Fibroblast of skin of scalp (primary cell): ENCODE measurements at regions not wholly inside any gene's neighbourhood (a gene's known extent, or its start where the extent isn't known, plus 50 kb on each side); places are given as distances from the start of the nearest gene placed in this dataset.
"Not testable (repeated sequence)": the region's sequence is repeated elsewhere in the genome, so short reads cannot be mapped to it uniquely, and the experiment has no call there.

Experiments used
- DNase-seq: peaks from one replicate; pipeline ENCODE4 v3.0.0-alpha.2; 2013

DNA sequence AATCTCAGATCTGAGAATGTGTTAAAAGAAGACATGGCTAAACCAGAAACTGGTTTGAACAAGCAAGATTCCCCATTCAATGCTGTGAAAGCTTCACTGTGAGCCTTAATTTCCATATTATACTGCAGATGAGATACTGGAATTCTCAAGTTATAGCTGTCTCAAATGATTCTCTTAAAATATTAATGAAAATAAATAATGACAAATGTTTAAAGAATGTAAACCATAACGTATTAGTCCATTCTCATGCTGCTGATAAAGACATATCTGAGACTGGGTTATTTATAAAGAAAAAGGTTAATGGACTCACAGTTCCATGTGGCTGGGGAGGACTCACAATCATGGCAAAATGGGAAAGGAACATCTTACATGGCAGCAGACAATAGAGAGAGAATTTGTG lies 667.8 kb downstream of the SLITRK1 start:
- DNase-seq: peak; percentile 17

DNA sequence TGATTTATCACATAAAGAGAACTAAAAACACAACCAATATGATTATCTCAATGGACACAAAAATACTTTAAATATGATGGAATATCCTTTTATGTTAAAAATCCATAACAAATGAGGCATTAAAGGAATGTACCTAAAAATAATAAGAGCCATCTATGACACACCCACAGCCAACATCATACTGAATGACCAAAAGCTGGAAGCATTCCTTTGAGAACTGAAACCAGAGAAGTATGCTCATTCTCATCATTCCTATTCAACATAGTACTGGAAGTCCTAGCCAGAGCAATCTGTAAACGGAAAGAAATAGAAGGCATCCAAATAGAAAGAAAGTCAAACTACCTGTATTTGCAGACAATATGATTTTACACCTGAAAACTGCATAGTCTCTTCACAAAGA lies 671.0 kb downstream of the SLITRK1 start:
- DNase-seq: peak; percentile 86

DNA sequence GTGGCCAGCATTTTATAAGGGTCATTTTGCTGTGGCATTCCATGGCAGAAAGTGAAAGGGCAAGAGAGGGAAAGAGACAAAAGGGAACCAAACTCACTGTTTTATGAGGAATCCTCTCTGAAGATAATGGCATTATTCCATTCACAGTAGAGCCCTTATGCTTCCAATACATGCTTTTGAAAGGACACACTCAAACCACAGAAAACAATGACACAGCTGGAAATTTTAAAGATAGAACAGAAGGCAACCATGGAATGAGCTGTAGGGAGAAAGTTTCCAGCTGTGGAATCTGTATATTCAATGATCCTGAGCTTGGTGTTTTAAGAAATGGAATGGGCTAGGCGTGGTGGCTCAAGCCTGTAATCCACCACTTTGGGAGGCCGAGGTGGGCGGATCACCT lies 677.4 kb downstream of the SLITRK1 start:
- peak; percentile 12 for DNase-seq

DNA sequence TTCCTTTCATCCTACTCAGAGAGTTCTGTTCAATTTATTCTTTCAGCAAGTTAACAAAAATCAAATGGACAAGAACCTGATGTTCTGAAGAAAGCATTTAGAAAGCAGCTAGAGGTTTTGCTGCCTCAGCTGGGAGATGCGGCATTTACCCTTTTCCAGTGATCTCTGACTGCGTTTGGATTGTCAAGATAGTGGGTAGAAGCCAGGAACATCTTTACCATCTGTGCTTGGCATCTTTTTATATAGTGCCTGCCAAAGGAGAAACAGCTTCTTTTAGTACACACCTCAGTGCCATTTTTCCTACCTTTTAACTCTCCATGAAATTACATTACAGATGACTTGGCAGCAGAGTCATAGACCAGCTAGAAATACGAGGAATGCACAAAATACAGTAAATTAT lies 680.8 kb downstream of the SLITRK1 start:
- DNase-seq: no peak

DNA sequence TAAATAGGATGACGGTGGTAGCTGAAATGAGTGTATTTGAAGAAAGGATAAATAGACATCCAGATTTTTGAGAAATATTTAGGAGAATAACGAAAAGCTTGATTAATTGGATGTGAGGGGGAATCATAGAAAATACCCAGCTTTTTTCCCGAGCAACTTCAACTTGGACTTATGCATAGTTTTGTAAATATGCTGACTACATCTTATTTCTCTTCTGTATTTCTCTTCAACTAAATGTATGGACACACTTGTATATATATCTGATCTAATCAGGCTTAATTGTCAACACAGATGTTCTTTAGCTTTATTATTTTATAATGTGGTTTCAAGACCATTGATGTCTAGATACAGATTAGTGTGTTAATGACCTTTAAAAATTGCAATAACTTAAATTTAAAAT lies 685.0 kb downstream of the SLITRK1 start:
- DNase-seq: no peak

DNA sequence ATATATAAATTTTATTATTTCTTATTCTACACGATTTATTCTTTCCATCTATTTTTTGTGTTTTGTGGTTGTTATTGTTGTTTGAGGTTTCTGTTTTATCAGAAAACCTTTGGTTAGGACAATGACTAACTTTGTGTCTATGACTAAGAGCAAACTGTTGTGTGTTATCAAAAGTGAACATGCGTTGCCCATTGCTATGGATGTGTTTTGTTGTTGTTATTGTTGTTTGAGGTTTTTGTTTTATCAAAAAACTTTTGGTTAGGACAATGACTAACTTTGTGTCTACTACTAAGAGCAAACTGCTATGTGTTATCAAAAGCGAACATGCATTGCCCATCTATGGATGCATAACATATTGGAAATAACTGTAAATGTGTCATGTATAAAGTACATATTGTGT lies 692.3 kb downstream of the SLITRK1 start:
- no peak for DNase-seq

DNA sequence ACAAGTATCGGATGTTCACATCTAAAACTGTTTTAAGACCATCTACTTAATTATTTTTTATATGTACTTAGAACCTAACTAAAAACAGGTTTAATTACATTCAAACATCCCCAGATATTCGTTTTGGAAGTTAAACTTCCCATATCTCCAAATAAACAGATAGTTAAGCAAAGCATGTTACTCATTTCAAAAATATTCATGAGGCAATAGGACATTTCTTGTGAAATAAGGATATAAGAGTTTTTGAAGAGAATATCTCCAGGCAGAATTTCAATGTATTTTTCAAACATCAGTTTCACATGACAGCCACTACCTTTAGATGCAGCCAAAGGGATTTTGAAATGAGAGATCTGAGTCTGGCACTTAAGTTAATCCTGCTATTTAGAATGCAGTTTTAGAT lies 697.5 kb downstream of the SLITRK1 start:
- DNase-seq: peak; percentile 19

DNA sequence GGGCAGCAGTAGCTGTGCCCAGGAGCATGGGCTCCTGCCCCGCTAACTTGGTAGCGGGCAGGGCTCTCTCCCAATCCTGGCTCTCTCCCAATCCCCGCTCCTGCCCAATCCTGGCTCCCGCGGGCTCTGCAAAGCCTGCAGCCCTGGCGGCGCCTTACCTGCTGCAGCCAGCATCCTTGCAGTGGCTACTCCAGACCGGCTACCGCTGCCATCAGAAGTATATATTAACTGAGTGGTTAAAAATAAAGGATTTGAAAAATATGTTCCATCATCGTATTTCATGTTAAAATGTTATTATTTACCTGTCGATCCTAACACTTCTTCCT lies 698.2 kb downstream of the SLITRK1 start:
- no peak for DNase-seq

DNA sequence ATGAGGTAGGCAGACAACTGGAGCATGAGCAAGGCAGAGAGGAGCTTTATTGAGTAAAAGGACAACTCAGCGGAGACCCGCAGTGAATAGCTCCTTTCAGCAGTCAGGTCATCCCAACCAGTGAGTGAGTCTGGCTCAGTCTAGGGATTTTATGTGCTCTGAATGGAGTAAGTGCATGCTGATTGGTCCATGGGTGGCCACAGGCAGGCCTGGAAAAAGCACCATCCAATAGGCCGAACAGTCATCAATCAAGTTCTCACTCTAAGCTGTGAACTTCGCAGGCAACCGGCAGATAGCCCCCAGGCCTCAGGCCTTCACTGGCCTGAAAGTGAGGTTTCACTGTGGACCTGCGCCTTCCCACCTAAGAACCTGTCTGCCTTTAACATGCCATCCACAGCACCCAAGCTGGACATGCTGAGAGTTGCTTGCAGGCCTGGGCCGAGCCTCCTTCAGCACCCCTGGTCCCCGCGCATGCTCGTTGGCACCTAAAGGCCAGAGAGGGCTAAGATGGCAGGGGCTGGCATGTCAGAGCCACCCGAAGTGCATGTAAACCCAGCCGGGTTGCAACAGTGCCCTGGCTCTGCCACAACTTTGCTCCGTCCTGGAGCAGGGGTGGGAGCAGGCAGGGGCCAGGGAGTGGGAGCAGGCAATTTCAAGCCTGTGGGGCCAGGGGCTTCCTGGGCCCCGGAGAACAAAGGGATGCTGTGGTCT lies 698.7 kb downstream of the SLITRK1 start:
- no peak for DNase-seq

DNA sequence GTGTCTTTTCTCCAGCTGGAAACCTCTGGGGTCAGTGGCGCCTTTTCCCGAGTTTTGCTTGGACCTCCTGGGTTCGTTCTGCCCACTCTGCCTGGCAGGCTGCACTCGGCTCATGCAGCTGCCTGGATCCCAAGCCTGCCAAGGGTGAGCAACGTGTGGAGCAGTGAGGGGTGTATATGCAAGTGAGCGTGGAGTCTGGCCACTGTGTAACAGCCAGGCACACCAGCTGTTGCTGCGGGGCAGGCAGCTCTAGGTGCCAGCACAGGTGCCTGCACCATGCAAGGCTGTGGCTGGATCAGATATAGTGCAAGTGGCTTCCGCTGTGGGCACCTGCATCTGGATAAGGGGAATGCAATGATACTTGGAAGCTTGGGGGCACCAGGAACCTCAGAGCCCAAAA lies 699.4 kb downstream of the SLITRK1 start:
- DNase-seq: no peak

DNA sequence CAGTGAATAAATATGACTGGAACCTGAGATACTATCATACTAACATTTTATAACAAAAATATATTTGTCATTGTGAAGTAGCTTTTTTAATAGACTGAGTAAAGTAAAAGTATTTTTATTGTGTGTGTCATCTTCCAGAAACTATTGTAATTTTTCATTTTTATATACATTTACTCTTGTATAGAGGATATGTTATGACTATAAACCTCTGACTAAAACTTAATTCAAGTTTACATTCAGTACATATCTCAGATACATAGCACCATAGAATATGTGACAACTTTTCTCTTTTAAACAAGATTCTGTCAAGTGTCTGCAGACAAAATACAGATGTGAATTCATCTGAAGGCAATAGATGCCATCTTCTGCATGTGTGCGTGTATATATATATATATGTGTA lies 704.3 kb downstream of the SLITRK1 start:
- no peak for DNase-seq

DNA sequence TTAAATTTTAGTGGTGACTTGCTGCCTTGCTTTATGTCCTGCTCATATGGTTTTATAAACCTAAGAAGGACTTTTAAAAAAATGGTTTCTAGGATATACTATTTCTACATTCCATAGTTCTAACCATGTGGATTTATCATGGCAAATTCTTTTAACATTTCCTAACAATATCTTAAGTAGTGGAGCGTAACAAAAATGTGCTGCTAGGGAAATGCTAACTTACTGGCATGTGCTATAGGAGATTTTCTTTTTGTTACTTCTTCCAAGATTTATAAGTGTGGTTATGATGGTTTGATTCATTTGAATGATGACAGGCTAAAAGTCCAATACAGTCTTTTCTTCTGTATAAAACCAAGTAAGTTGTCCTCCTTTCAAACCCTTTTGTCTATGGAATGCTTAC lies 713.7 kb downstream of the SLITRK1 start:
- DNase-seq: peak; percentile 51

DNA sequence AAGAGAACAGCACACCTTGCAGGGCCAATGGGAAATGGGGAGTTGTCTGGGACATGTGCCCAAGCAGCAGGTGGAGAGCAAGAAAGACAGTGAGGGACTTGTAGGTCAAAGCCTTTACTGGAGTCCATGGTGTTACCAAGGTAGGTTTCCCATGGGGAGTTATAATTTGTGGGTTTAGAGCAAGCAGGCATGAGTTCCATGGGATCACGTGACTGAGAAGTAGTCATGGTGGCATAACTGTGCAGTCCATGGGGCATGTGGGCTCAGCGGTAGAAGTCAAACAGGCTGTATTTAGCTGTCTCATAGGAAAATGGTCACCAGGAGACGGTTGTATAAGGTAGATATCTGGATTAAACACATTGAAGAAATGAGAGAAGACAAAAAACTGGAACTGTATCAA lies 715.1 kb downstream of the SLITRK1 start:
- no peak for DNase-seq

DNA sequence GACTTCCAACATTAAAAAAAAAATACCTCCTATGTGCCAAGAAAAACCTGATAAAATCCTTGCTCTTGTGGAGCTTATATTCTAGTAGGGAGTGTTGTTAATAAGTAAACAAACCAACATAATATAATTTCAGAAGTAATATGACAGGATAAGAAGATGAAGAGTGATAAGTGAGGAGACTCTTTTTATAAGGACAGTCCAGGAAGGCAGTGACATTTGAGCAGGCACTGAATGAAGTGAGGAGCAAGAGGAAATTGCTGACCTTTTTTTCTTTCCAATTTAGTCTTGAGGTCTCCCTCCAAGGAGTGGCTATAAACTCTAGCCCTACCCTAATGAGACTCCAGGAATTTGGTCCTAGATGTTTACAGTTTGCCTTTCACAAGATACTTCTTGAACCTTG lies 715.7 kb downstream of the SLITRK1 start:
- DNase-seq: no peak

DNA sequence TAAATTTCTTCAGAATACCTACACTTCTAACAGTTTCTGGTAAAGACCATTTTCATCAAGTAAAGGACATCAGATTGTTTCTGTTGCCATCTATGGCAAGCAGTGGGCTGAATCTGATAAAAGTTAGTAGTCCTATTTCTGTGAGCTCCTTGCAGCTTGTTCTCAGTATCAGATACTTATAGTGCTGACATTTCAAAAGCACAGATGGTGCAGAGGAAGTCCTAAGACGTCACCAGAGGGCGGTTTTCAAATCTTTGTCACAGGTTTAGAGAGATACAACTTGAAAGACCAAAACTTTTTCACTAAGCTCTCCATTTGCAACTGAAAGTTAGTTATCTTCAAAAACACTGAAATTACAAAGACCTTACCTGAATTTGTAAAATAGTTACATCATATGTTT lies 719.8 kb downstream of the SLITRK1 start:
- no peak for DNase-seq

DNA sequence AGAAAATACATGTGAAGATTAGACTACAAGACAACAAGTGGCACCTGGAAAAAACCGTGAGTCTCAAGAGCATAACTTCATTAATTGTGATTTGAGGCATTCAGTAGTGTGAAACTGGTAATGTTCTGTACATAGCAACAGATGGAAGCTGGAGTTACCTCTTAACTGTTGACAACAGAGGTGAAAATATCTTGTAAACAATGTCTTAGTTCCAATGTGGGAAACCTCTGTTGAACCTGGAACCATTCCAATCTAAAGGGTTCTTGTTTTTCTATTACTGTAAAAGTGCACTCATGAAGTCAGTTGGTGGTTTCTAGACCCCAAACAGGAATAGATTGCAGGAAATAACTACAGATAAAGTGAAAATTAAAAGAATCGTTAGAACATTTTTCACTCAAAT lies 728.4 kb downstream of the SLITRK1 start:
- DNase-seq: no peak

DNA sequence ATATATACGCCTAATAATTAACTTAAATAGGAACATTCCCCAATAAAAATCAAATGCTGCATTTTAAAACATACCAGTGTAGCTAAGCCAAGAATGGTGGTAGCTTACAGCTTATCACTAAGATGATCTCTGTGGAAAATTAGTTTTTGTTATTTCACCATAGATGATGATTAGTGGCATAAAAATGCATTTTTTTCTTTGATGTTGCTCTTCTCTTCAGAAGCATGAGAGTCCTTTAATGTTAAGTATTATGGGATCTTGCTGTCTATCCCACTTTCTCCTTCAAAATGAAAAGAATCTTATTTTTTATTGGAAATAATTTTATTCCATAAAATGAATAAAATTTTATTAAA lies 731.0 kb downstream of the SLITRK1 start:
- peak; percentile 5 for DNase-seq

DNA sequence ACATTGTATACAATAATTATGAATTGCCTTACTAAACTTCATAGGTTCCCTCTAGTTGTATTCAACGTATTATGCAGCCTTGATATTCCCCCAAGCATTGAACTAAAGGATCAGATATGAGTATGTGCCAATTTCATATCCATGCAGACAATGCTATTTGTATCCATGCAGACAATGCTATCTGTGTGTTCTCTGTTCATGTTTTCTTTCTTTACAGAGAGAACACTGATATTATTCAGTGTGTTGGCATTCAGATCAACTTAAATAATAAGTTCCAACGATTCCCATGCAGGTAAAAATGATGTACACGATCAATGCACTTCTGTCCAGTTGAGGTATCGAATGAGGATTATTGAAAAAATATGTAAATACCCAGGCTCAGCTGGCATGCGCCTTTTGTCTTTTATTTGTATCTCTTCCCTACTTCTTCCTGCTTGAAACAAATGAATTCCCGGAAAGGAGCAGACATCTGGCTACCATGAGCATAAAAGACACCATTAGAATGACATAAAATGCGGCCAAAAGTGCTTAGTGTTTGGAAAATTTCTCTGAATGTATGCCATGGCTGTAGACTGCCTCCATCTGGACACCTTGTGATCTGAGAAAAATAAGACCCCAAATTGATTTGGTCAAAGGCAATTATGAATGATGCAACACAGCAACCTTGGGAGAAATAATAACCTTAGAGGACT lies 731.5 kb downstream of the SLITRK1 start:
- DNase-seq: no peak

DNA sequence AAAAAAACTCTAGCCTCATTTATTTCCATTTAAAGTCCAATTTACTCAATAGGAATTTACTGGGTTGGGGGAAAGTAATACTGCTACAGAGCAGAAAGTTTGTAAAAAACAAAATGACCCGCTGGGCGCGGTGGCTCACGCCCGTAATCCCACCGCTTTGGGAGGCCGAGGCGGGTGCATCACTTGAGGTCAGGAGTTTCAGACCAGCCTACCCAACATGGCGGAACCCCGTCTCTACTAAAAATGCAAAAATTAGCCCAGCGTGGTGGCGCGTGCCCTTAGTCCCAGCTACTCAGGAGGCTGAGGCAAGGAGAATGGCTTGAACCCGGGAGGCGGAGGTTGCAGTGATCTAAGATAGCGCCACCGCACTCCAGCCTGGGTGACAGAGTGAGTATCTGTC lies 745.6 kb downstream of the SLITRK1 start:
- no peak for DNase-seq

DNA sequence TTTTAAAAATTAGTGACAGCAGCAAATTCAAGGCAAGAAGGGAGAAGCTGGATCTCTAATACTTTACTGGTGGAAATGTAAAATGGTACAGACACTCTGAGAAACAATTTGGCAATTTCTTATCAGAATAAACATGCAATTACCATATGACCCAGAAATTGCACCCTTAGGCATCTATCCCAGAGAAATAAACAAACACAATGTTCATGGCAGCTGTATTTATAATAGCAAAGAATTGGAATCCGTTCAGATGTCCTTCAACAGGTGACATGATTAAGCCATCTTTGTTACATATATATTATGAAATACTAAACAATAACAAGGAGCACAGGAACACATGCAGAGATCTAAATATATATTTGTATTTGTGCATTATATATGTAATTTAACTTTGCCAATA lies 756.5 kb downstream of the SLITRK1 start:
- DNase-seq: no peak

DNA sequence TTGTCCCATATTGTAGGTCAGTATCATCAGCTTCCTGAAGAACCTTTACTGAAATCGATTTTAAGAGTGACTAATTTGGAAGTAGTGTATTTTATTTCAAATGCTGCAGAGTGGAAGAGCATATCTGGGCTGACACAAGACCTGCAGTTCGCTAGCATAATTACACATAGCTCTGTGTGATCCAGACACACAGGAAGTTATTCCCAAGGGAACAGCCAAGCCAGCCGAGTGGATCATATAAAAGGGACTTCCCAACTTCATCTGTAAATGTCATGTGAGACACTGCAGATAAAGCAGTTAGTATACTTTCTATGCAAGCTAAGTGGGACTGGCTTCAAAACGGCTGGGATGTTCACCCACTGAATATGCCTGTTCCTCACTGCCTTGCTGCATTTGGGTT lies 760.4 kb downstream of the SLITRK1 start:
- peak; percentile 9 for DNase-seq

DNA sequence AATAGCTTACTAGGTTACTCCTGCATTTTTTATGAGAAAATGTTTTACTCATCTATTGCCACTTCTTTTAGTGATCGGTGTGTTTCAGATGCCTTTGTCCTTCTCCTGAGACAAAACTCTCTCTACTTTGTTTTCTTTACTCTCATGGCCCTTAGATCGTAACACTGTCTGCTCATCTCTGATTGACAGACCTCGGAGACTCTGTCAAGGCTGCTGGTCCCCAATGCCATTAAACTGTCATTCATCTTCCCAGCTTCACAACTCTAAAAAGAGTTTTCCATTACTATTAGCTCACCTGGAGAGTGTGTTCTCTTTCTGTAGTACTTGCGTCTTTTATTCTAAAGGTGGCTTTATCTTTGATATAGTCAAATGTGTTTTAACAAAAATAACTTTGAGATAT lies 765.2 kb downstream of the SLITRK1 start:
- no peak for DNase-seq

DNA sequence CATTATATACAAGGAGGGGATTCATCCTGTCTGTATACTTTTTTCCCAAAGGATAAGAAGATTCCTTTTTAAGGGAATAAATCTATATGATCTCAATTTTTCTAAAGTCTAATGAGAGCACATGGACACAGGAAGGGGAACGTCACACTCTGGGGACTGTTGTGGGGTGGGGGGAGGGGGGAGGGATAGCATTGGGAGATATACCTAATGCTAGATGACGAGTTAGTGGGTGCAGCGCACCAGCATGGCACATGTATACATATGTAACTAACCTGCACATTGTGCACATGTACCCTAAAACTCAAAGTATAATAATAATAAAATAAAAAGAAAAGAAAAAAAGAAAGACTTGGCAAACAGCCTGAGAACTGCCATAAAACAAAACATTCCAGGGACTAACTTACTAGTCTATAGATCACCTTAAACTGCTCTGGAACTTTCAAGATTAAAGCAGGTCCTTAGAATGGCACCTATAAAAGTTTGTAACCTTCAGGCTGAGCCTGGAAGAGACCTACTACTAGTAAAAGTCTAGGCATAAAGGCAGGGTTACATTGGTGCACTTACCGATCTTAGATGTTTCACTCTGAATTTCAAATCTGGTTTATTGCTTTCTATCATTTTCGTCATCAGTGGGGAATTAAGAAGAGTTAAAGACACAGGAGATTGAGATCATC lies 780.6 kb downstream of the SLITRK1 start:
- DNase-seq: not testable (repeated sequence)

DNA sequence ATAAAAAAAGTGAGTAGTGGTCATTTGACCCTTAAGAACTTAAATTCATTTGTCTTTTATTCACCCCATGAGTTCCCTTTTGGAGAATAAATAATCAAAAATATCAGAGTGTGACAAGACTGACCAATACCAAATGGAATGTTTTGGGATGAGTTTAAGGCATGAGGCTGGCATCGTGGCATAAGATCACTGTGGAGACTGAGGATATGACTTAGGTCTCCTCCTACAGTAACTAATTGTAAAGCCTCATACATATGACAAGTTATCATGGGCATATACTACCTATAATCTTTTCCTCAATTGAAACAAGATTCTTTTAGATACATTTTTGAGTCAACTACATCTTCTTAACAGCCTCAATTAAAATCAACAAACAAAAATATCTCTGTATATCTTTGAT lies 782.0 kb downstream of the SLITRK1 start:
- DNase-seq: peak; percentile 4
